Fibroblast of lung (primary cell): ENCODE measurements at regions not wholly inside any gene's neighbourhood (a gene's known extent, or its start where the extent isn't known, plus 50 kb on each side); places are given as distances from the start of the nearest gene placed in this dataset.

ENCODE experiments used
- DNase-seq, 2 donors: peaks; one replicate each; pipeline versions ENCODE4 v3.0.0 to v3.0.0-alpha.2; 2010; ENCODE audit warnings: low read depth in 2 of 2
- H2AFZ ChIP-seq: 2 replicates; pipeline ENCODE4 v1.5.1; 2012; ENCODE audit warnings: low read length, control low read depth, inconsistent platforms
- H3K27ac ChIP-seq: 2 replicates; pipeline ENCODE4 v1.5.1; 2011; ENCODE audit warnings: low read length, control low read depth; ENCODE audit not compliant: insufficient read depth
- H3K27me3 ChIP-seq: 2 replicates; pipeline ENCODE4 v1.5.1; 2011; ENCODE audit warnings: mild to moderate bottlenecking, low read length; ENCODE audit not compliant: control insufficient read depth, insufficient read depth
- H3K36me3 ChIP-seq: 2 replicates; pipeline ENCODE4 v1.5.1; 2011; ENCODE audit warnings: low read length; ENCODE audit not compliant: control insufficient read depth, insufficient read depth
- H3K4me1 ChIP-seq: 2 replicates; pipeline ENCODE4 v1.5.1; 2011; ENCODE audit warnings: low read length; ENCODE audit not compliant: control insufficient read depth, insufficient read depth; ENCODE audit errors: extremely low read depth
- H3K4me2 ChIP-seq: 2 replicates; pipeline ENCODE4 v1.5.1; 2011; ENCODE audit warnings: low read length, control low read depth; ENCODE audit not compliant: insufficient read depth; ENCODE audit errors: extremely low read depth
- H3K4me3 ChIP-seq, 4 experiments: fragments of 200-600 bp in 1 of 4; sonication (generic) in 1 of 4; replicated peaks in 1 of 4; 2 replicates each; pipeline ENCODE4 v1.5.1; 2011 to 2016; ENCODE audit warnings: low read length in 4 of 4, low read depth in 3 of 4, mild to moderate bottlenecking in 3 of 4, control low read depth in 2 of 4, inconsistent platforms in 1 of 4, mixed read lengths in 1 of 4; ENCODE audit not compliant: insufficient read depth in 1 of 4; ENCODE audit errors: control extremely low read depth in 1 of 4
- H3K79me2 ChIP-seq: 2 replicates; pipeline ENCODE4 v1.5.1; 2012; ENCODE audit warnings: mild to moderate bottlenecking, low read length, inconsistent platforms; ENCODE audit not compliant: control insufficient read depth, insufficient read depth
- H3K9ac ChIP-seq: 2 replicates; pipeline ENCODE4 v1.5.1; 2011; ENCODE audit warnings: mild to moderate bottlenecking, low read length, control low read depth; ENCODE audit not compliant: insufficient read depth
- H3K9me3 ChIP-seq: 2 replicates; pipeline ENCODE4 v1.5.1; 2012; ENCODE audit warnings: low read depth, low read length; ENCODE audit not compliant: control insufficient read depth, insufficient read depth
- H4K20me1 ChIP-seq: 2 replicates; pipeline ENCODE4 v1.5.1; 2011; ENCODE audit warnings: low read length; ENCODE audit not compliant: control insufficient read depth, insufficient read depth; ENCODE audit errors: extremely low read depth
- EZH2 ChIP-seq: IDR thresholded peaks from 2 replicates; pipeline ENCODE4 v1.5.1; 2012; ENCODE audit warnings: low read length, control low read depth, mild to moderate bottlenecking; ENCODE audit errors: missing control alignments
- TF ChIP-seq, protein P1 (sequence below), 2 donors: IDR thresholded peaks in 1 of 2; conservative IDR thresholded peaks in 1 of 2; 1 replicate in 1 of 2; 2 replicates in 1 of 2; pipeline ENCODE4 v1.5.1; 2011 to 2012; ENCODE audit warnings: low read length in 2 of 2, control low read depth in 1 of 2, inconsistent platforms in 1 of 2, low read depth in 1 of 2, mild to moderate bottlenecking in 1 of 2

GRCh38 chr10:27618906-27619305, 114.8 kb downstream of the RAB18 start:
- Histone ChIP-seq H3K9me3 (no peaks in the 10 kb centered on the region), H4K20me1 (no peaks in the 10 kb centered on the region), H3K27ac (no peak overlapping the region), H2AFZ (no peak overlapping the region), H3K36me3 (no peaks in the 10 kb centered on the region), H3K4me2 (no peak overlapping the region), H3K9ac (no peak overlapping the region), H3K79me2 (no peaks in the 10 kb centered on the region), H3K27me3 (no peaks in the 10 kb centered on the region), H3K4me1 (peaks cover 2% of the 10 kb centered on the region), H3K4me3 (no peak overlapping the region)
- TF ChIP-seq, protein P1, sequence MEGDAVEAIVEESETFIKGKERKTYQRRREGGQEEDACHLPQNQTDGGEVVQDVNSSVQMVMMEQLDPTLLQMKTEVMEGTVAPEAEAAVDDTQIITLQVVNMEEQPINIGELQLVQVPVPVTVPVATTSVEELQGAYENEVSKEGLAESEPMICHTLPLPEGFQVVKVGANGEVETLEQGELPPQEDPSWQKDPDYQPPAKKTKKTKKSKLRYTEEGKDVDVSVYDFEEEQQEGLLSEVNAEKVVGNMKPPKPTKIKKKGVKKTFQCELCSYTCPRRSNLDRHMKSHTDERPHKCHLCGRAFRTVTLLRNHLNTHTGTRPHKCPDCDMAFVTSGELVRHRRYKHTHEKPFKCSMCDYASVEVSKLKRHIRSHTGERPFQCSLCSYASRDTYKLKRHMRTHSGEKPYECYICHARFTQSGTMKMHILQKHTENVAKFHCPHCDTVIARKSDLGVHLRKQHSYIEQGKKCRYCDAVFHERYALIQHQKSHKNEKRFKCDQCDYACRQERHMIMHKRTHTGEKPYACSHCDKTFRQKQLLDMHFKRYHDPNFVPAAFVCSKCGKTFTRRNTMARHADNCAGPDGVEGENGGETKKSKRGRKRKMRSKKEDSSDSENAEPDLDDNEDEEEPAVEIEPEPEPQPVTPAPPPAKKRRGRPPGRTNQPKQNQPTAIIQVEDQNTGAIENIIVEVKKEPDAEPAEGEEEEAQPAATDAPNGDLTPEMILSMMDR (conservative IDR thresholded peaks at IDR 0.05 in 1 of 2, IDR thresholded peaks at IDR 0.05 in 1 of 2; ENCODE audit: low read depth in 1 of 2, low read length in 2 of 2), result no peak
- TF ChIP-seq EZH2, result no peak
- peak in 1 of 2 donors; percentile 2 for DNase-seq

DNA sequence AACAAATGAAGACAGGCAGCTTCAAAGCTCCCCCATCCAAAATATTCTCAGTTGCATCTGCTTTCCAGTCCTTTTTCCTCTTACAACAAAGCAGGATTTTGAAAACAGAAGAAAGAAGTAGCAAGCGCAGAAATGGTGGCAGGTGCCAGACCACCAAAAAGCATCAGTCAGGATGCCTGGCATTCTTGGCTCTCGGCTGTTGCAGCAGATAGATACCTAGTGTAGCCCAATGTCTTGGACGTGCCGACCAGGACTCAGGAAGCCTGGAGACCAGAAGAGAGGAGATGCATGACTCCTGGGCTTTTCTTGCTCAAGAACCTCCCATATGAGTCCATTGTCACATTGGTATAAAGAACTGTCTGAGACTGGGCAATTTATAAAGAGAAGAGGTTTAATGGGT, 115.2 kb downstream of the RAB18 start:
- Histone ChIP-seq H3K27ac (no peak overlapping the region), H3K4me3 (no peak overlapping the region), H4K20me1 (no peaks in the 10 kb centered on the region), H3K9ac (no peak overlapping the region), H3K9me3 (no peaks in the 10 kb centered on the region), H3K36me3 (no peaks in the 10 kb centered on the region), H3K4me1 (peaks cover 2% of the 10 kb centered on the region), H3K27me3 (no peaks in the 10 kb centered on the region), H3K4me2 (no peak overlapping the region), H2AFZ (no peak overlapping the region), H3K79me2 (no peaks in the 10 kb centered on the region)
- TF ChIP-seq, protein P1 (conservative IDR thresholded peaks at IDR 0.05 in 1 of 2, IDR thresholded peaks at IDR 0.05 in 1 of 2; ENCODE audit: low read depth in 1 of 2, low read length in 2 of 2), result no peak
- no peak for TF ChIP-seq EZH2
- DNase-seq, result no peak

DNA sequence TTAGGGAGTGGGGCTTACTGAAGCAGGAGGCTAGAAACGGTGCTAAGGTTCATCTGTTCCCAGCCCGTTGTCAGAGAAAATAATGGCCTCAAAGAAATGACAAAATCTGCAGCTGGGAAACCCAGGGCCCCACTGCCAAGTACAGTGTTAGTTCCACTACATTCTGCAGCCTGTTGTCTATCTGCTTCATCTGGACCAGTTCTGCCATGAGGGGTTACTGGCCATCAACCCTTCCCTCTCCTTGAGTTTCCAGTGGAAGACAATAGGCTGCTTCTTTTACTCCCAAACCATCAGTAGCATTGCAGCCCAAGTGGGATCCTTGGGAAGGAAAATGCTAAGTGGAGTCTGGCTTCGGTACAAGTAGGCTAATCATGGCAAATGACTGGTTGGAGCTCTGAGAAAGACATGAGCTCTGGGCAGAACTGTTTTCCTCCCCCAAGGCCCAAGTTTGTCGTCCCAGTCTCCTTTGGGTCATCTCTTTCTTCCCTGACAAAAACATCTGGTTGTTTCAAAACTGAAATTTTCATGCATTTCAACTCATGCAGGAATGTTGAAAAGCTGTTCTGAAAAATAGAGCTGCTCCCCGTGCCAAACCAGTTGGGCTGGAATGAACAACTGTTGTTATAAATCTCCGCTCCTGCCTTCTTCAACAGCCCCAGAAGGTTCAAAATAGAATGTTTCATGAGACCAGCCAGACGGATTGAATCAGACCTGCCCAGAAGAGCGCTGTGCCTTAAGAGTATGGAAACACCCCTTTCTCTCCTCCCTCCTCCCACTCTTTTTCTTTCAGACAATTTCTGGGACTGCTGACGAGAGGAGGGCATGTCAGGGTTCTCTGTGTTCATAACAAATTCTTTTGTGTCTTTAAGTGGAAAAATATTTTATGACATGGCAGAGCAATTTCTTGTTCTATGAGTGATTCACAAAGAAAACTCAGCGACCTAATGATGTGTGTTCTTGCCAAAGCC, 116.6 kb downstream of the RAB18 start:
- Histone ChIP-seq H3K4me3 (no peak overlapping the region), H2AFZ (no peak overlapping the region), H3K79me2 (no peaks in the 10 kb centered on the region), H3K4me1 (peaks cover 2% of the 10 kb centered on the region), H4K20me1 (no peaks in the 10 kb centered on the region), H3K9ac (no peak overlapping the region), H3K9me3 (no peaks in the 10 kb centered on the region), H3K36me3 (no peaks in the 10 kb centered on the region), H3K27me3 (no peaks in the 10 kb centered on the region), H3K4me2 (peak overlapping the region; percentile 30), H3K27ac (no peak overlapping the region)
- no peak for TF ChIP-seq EZH2
- TF ChIP-seq, protein P1 (conservative IDR thresholded peaks at IDR 0.05 in 1 of 2, IDR thresholded peaks at IDR 0.05 in 1 of 2; ENCODE audit: low read depth in 1 of 2, low read length in 2 of 2), result no peak
- peak; percentile 62 to 78 for DNase-seq
